OCI-LY7 (cell line): ENCODE measurements at regions not wholly inside any gene's neighbourhood (a gene's known extent, or its start where the extent isn't known, plus 50 kb on each side); places are given as distances from the start of the nearest gene placed in this dataset.

Experiments used
- CTCF ChIP-seq: fragments of 200-600 bp; sonication (generic); conservative IDR thresholded peaks from 2 replicates; pipeline ENCODE4 v1.5.1; 2014; ENCODE audit warnings: mild to moderate bottlenecking, antibody characterized with exemption, low read length, moderate library complexity, mixed read lengths
- EZH2phosphoT487 ChIP-seq: fragments of 200-600 bp; sonication (generic); IDR thresholded peaks from 2 replicates; pipeline ENCODE4 v1.6.1; 2018; ENCODE audit warnings: low read depth, borderline replicate concordance, mild to moderate bottlenecking, mixed run types, antibody characterized with exemption, low read length, moderate library complexity, mixed read lengths

GRCh38 chr14:49396801-49397200, 189.4 kb downstream of the RPS29 start:
- no peak for TF ChIP-seq CTCF
- no peak for TF ChIP-seq EZH2phosphoT487
